ENCODE measurements at regions not wholly inside any gene's neighbourhood (a gene's known extent, or its start where the extent isn't known, plus 50 kb on each side); places are given as distances from the start of the nearest gene placed in this dataset.

- no peak for TF ChIP-seq E2F8 (IDR thresholded peaks at IDR 0.05; ENCODE audit: low read depth, partially characterized antibody)
- no peak for TF ChIP-seq SIN3A (IDR thresholded peaks at IDR 0.05; ENCODE audit: low read depth, low read length)
- TF ChIP-seq SREBF1 (IDR thresholded peaks at IDR 0.05; ENCODE audit: low read length): no peak
- TF ChIP-seq TARDBP (IDR thresholded peaks at IDR 0.05; ENCODE audit: borderline replicate concordance): no peak
- no peak for TF ChIP-seq KDM1A (IDR thresholded peaks at IDR 0.05; ENCODE audit: borderline replicate concordance)
- TF ChIP-seq SMC3 (IDR thresholded peaks at IDR 0.05; ENCODE audit: borderline replicate concordance, low read length): peak; percentile 83
- no peak for TF ChIP-seq KAT2A (conservative IDR thresholded peaks at IDR 0.05; ENCODE audit: control insufficient read depth, low read depth, low read length)
- 0 out of 2 replicates have a peak, but pooled peaks have one; percentile 31 for TF ChIP-seq NFXL1 (IDR thresholded peaks at IDR 0.05; ENCODE audit: borderline replicate concordance)
- TF ChIP-seq, protein P1, sequence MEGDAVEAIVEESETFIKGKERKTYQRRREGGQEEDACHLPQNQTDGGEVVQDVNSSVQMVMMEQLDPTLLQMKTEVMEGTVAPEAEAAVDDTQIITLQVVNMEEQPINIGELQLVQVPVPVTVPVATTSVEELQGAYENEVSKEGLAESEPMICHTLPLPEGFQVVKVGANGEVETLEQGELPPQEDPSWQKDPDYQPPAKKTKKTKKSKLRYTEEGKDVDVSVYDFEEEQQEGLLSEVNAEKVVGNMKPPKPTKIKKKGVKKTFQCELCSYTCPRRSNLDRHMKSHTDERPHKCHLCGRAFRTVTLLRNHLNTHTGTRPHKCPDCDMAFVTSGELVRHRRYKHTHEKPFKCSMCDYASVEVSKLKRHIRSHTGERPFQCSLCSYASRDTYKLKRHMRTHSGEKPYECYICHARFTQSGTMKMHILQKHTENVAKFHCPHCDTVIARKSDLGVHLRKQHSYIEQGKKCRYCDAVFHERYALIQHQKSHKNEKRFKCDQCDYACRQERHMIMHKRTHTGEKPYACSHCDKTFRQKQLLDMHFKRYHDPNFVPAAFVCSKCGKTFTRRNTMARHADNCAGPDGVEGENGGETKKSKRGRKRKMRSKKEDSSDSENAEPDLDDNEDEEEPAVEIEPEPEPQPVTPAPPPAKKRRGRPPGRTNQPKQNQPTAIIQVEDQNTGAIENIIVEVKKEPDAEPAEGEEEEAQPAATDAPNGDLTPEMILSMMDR (IDR thresholded peaks at IDR 0.05 in 2 of 3, conservative IDR thresholded peaks at IDR 0.05 in 1 of 3; ENCODE audit: control insufficient read depth in 2 of 3, extremely low read depth in 1 of 3, insufficient read depth in 1 of 3, low read depth in 3 of 3, low read length in 3 of 3): peak; percentile 65 to 87 (median 80)
- peak; percentile 91 for TF ChIP-seq BACH1 (IDR thresholded peaks at IDR 0.05; ENCODE audit: borderline replicate concordance)
- TF ChIP-seq RAD21 (IDR thresholded peaks at IDR 0.05; ENCODE audit: insufficient read depth, low read depth, low read length): peak; percentile 92
- no peak for TF ChIP-seq IRF3 (IDR thresholded peaks at IDR 0.05)
- TF ChIP-seq NKRF (conservative IDR thresholded peaks at IDR 0.05): no peak
- no peak for TF ChIP-seq CEBPZ (IDR thresholded peaks at IDR 0.05; ENCODE audit: low read depth, low read length)
- no peak for TF ChIP-seq ZNF217 (IDR thresholded peaks at IDR 0.05)
Observed at GRCh38 chr14:101707068-101707842, 54.3 kb upstream of the PPP2R5C start (continued).

All from GM12878 (cell line).